HG03565 (cell line): ENCODE measurements at regions not wholly inside any gene's neighbourhood (a gene's known extent, or its start where the extent isn't known, plus 50 kb on each side); places are given as distances from the start of the nearest gene placed in this dataset.

ENCODE experiments used
- ATAC-seq: cut with Tn5 transposase; IDR thresholded peaks from one replicate; pipeline ENCODE4 v1.9.1; 2021; ENCODE audit warnings: mild to moderate bottlenecking, moderate library complexity; ENCODE audit not compliant: unreplicated experiment

DNA sequence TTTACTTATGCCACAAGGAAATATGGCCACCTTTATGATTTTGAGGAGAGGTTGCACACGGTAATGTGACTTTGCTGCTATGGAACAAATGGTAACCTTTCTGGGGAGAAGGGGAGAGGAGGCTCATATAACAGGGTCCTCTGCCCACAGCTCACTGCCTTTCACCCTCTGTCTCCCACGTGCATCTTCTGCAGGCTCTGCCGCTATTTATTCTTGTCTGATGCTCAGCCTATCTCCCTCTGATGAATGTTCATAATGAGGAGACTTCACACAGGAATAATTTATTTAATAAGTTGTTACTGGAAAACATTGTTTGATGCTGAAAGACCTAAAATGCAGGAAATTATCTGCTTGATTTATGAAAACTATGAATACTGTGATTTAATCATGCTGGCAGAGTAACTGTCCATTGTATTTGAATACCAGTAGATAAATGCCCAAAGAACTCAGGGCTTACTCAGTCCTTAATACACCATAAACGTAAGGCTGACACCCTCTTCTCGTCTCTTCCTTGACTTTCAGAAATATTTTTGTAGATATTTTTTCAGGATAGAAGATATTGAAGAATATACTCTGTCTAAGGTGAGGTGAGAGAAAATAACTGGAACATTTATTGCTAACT lies 721.1 kb downstream of the QKI start:
- no peak for ATAC-seq

- no peak for ATAC-seq
Observed at GRCh38 chr6:164133095-164133494, 718.6 kb downstream of the QKI start.

GRCh38 chr6:164130585-164130984 lies 716.1 kb downstream of the QKI start:
- ATAC-seq: no peak

GRCh38 chr6:164130151-164130550 lies 715.6 kb downstream of the QKI start:
- ATAC-seq: no peak

DNA sequence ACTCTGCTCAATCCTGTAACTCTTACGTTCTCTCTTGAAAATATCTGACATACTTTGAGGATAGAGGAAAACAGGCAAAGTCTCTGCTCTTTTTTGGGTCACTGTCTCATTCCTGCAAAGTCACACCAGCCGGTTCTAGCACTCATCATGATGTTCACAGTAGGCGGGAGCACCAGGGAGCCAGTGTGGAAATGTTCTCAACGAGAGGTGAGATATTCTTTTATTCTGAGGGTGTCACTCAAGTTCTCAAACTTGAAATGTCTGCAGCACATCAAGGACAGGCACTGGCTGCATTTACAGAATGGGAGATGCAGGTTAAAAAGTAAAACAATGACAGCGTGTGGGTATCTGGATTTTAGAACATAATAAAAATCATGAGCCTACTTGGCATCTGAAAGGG lies 714.7 kb downstream of the QKI start:
- ATAC-seq: no peak

- no peak for ATAC-seq
Observed at GRCh38 chr6:164128101-164128500, 713.6 kb downstream of the QKI start.

- no peak for ATAC-seq
Observed at GRCh38 chr6:164124986-164125385, 710.5 kb downstream of the QKI start.

- ATAC-seq: no peak
Observed at GRCh38 chr6:164124473-164124872, 710.0 kb downstream of the QKI start.

DNA sequence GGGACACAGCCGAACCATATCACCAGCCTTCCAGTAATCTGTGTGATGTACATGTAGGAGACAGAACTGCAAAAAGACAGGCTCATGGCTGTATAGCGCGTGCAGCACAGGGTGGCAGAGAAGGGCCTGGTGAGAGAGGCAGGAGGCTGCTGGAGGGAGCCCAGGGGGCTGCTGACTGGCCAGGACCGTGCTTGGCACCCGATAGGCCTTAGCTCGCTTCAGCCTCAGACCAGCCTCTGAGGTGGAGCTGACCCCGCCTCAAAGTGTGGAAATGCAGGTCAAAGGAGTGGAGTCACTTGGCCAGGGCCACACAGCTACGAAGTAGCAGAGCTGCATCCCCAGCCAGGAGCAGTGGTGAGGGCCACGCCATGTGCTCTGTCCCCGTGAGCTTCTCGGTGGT lies 707.6 kb downstream of the QKI start:
- no peak for ATAC-seq

DNA sequence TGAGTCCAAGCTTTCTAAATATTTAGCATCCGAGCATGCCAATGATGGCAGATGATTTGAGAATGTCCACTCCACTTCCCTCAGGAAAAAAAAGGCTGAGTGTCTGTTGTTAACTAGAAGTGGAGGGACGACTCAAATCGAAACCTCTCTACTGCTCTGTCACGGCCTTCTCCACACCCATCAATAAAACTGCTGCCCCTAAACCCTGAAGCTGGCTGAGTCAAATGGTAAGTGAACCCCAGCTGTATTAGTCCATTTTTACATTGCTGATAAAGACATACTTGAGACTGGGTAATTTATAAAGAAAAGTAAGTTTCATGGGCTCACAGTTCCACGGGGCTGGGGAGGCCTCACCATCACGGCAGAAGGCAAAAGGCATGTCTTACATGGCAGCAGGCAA lies 707.0 kb downstream of the QKI start:
- ATAC-seq: no peak

DNA sequence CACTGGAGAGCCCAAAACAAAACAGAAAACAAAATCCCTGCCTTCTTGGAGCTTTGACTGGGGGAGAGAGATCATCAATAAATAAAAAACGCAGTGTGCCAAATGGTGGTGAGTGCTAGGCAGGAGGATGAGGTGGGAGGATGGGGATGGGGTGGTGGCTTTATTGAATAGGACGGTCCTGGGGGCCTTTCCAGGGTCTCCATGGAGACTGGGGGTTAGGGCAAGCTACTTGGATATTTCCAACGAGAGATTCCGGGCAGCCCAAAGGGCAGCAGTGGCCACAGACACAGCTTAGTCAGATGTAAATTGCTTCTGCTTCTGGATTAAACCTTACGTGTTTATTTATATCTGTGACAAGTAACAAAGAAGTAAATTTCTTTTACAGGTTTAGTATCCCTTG lies 700.1 kb downstream of the QKI start:
- ATAC-seq: no peak

- ATAC-seq: no peak
Observed at GRCh38 chr6:164114051-164114450, 699.5 kb downstream of the QKI start.

DNA sequence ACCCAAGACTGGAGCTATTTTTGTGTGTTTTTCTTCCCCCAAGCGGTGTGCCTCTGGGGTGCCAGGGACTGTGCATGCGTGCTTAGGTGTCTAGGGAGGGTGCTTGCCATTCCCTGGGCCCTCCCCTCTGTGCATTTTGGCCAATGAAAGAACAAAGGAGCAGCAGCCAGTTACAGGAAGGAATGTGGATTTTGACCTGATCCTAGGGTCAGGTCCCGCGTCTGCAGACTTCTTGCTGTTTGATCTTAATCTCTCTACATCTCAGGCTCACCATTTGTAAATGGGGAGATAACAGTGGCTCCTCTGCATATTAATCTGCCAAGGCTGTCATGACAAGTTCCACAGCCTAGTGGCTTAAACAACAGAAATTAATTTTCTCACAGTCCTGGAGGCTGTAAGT lies 699.1 kb downstream of the QKI start:
- no peak for ATAC-seq

- no peak for ATAC-seq
Observed at GRCh38 chr6:164109770-164110140, 695.2 kb downstream of the QKI start.

DNA sequence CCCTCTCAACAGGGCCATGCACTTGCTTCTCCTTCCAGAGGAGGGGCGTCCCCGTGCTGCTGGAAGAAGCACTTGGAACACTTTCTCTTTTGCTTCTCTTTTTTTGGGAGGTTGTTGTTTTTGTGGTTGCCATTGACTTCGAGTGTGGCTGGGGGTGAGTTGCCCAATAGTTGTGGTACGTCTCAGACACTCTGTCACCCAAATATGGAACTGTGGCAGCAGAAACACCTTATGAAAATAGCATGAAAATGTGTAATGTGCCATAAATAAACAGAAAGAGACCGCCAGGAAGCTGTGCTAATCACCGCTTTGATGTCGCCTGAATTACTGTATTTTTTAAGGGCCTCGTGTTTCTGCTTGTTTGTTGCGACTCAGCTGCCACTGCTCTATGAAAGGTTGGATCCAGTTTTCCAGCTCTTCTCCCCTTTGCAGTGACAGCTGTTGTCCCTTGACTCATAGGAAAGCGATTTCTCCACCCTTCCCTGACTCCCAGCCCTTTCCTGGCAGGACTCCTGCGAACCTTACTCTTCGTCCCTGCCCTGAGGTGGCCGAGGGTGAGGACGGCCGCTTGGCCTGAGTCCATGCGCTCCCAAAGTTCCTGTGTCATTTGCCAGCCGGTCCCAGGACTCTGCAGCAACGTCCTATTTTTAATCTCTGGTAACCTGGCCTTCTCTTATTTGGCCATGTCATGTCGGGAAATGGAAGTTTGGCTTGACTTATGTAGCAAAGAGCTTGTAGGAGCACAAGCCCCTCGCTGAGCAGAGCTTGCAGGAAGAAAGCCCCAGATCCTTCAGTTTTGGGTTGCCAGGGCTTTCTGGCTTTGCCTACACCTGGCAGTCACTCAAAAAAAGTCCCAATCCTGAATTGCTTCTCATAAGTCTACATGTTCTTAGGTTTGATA lies 694.6 kb downstream of the QKI start:
- ATAC-seq: no peak

- no peak for ATAC-seq
Observed at GRCh38 chr6:164108092-164108491, 693.6 kb downstream of the QKI start.

DNA sequence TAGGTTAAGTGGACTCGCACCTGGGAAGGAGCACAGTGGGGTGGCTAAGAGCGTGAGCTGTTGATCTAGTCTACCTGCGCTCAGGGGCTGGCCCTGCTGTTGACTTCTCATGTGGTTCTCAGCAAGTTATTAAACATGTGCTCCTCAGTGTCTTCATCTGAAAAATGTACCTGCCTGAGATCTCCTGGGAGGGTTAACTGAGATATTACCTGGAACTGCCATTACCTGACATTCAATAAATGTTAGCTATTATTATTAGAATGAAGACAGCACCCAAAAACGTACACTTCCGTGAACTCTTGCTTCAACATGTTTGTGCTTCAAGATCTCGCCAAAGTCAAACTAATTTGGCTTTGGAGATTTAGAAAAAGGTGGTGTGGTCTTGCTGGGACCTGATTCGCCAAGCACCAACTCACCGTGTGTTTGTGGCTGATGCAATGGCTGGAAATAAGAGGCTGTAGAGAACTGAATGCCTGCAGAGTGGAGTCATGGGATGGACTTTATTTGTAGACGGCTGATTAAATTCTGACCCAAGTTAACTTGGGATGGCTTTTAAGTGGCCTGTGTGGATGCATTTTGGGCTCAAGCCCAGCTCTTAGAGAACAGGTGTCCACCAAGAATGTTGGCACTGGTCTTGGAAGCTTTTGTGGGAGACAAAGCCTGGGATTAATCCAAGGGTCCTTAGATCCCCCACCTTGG lies 692.9 kb downstream of the QKI start:
- ATAC-seq: no peak

DNA sequence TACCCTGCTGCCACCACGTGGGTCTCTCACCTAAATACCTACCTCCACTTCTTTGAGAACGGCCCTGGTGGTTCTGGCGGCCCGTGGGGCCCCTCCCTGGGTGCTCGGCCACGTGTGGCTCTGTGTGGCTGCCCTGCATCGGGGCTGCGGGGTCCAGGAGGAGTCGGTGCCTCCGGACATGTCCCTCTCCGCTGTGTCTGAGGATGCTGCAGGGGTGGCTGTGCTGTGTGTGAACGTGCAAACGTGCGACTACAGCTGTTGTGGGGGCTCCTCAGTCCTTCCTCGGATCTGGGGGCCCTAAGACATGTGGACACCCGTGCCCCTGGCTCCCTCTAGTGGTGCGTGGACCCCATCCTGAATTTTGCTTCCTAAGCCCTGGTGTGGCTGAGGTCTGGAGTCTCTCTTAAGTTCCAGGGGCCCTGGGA lies 691.8 kb downstream of the QKI start:
- no peak for ATAC-seq

DNA sequence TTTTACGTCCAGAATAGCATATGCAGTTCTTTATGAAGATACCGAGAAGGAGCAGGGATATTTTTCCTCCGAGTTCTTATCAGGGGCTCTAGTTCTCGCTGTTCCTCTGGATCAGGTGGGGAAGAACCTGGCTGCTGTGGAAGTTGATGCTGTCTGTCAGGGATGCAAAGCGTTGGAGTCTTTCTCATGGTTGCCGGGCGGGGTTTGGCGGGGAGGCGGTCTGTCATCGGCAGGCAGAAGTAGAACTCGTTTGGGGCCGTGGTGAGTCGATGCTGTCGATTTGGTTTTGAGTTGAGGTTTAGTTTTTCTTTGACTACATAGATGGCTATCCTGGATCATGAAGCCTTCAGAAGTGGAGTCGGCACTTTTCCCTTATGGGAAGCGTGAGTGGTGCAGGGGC lies 691.2 kb downstream of the QKI start:
- ATAC-seq: no peak

- ATAC-seq: no peak
Observed at GRCh38 chr6:164104432-164104831, 689.9 kb downstream of the QKI start.

GRCh38 chr6:164102693-164103092 lies 688.2 kb downstream of the QKI start:
- no peak for ATAC-seq

DNA sequence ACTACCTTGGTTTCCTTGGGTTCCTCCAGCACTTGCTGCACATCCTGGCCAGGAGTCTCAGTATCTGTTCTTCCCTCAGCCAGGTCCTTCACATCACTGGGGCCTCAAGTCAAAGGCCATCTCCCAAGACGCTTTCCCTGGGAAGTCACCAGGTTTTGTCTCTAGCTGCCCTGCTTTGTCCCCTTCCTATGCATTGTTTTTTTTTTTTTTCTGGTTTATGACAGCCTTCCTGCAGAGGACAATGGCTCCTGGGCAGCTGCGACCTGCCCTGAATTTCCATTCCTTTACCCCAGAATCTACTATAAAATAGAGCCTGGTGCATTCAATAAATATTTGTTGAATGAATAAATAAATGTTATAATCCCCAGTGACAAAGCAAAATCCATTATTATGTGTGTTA lies 687.3 kb downstream of the QKI start:
- ATAC-seq: no peak
